ENCODE measurements at regions not wholly inside any gene's neighbourhood (a gene's known extent, or its start where the extent isn't known, plus 50 kb on each side); places are given as distances from the start of the nearest gene placed in this dataset.

DNA sequence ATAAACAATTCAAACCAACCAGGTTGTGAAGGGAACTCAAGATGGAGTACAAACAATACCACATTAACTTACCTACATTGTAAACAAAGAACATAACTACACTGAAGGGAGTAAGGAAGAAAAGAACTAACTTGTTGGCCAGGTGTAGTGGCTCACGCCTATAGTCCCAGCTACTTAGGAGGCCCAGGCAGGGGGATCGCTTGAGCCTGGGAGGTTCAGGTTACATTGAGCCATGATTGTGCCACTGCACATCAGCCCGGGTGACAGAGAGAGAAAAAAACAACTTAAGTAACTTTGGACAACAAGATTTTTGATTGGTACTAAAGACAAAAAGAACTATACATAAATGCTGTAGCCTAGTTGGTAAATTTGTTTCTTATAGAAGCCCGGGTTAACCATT lies 68.8 kb downstream of the TRIL start:
- peaks cover 3% of the 10 kb centered on the region in 2 experiments for H3K27me3 ChIP-seq (replicated peaks in 1 of 2; ENCODE audit: control insufficient read depth in 2 of 2, insufficient read depth in 2 of 2, low read length in 1 of 2)
- no peak overlapping the region for H3K4me2 ChIP-seq (ENCODE audit: control insufficient read depth, insufficient read depth)
- BruUV-seq (replicated peaks) = no TSS peak
- H3K4me3 ChIP-seq = no peak overlapping the region
- H2AFZ ChIP-seq (ENCODE audit: control insufficient read depth, low read depth, low read length) = no peak overlapping the region
- no peaks in the 10 kb centered on the region for H3K4me1 ChIP-seq (ENCODE audit: control insufficient read depth, insufficient read depth, low read length)
- POLR2A ChIA-PET = no interaction called here
- H3K79me2 ChIP-seq (ENCODE audit: control insufficient read depth, insufficient read depth, low read length) = no peaks in the 10 kb centered on the region
- RAD21 ChIA-PET (ENCODE audit: unreplicated experiment) = interaction anchor here (0.5 kb wide), 1 partner anchor 19 kb away, joined by 3 read pairs; no protein-coding TSS in a partner anchor
- no peak overlapping the region for H3K27ac ChIP-seq (ENCODE audit: control insufficient read depth, insufficient read depth)
- WGBS (ENCODE audit: insufficient coverage, insufficient replicate concordance, low lambda C conversion rate, missing lambda C conversion rate) = 39% methylated on average over 4 of the region's 4 CpGs
- H3K9me3 ChIP-seq (replicated peaks; ENCODE audit: control insufficient read depth, insufficient read depth, low read length) = no peaks in the 10 kb centered on the region
- SMC1A ChIA-PET (ENCODE audit: uncharacterized antibody, unreplicated experiment) = no interaction called here
- in situ Hi-C loops (cut with MboI) (no loop called here), intact Hi-C loops (cut with micrococcal nuclease; ENCODE audit: unreplicated experiment) (no loop called here)
- CTCF ChIA-PET = no interaction called here
- no peak for FAIRE-seq
- no peaks in the 10 kb centered on the region for H3K36me3 ChIP-seq (ENCODE audit: control insufficient read depth in 2 of 2, insufficient read depth in 2 of 2, low read length in 1 of 2)
- H3K9ac ChIP-seq (ENCODE audit: control insufficient read depth, insufficient read depth, low read length) = no peak overlapping the region
- no peaks in the 10 kb centered on the region for H4K20me1 ChIP-seq (ENCODE audit: control insufficient read depth, insufficient read depth)
- no peak for DNase-seq (ENCODE audit: low read depth, low spot score)
- no peak for ATAC-seq
- no peak for TF ChIP-seq SKIL (IDR thresholded peaks at IDR 0.05; ENCODE audit: low read depth, poor library complexity, severe bottlenecking)
- no peak for TF ChIP-seq PRDM15 (CRISPR knock-in tag; IDR thresholded peaks at IDR 0.05)
- no peak for TF ChIP-seq PML (IDR thresholded peaks at IDR 0.05; ENCODE audit: low read length)
- TF ChIP-seq RELB (IDR thresholded peaks at IDR 0.05; ENCODE audit: low read depth) = no peak
